RPMI7951 (cell line): ENCODE measurements at regions not wholly inside any gene's neighbourhood (a gene's known extent, or its start where the extent isn't known, plus 50 kb on each side); places are given as distances from the start of the nearest gene placed in this dataset.
"Not testable (repeated sequence)": the region's sequence is repeated elsewhere in the genome, so short reads cannot be mapped to it uniquely, and the experiment has no call there.

Source experiments
- DNase-seq: peaks from one replicate; pipeline ENCODE4 v3.0.0-alpha.2; 2012; ENCODE audit warnings: low read depth

GRCh38 chr4:159410076-159410777, 307.3 kb downstream of the RAPGEF2 start:
- peak; percentile 64 for DNase-seq

- no peak for DNase-seq
These were observed 308.0 kb downstream of the RAPGEF2 start for GRCh38 chr4:159410891-159411290.

GRCh38 chr4:159413306-159413943, 310.5 kb downstream of the RAPGEF2 start:
- no peak for DNase-seq

GRCh38 chr4:159414305-159414704, 311.4 kb downstream of the RAPGEF2 start:
- no peak for DNase-seq

GRCh38 chr4:159416073-159416472, 313.2 kb downstream of the RAPGEF2 start:
- no peak for DNase-seq

- DNase-seq: no peak
These were observed 314.1 kb downstream of the RAPGEF2 start for GRCh38 chr4:159416996-159417395.

GRCh38 chr4:159420162-159421057, 317.5 kb downstream of the RAPGEF2 start:
- no peak for DNase-seq

GRCh38 chr4:159421058-159421419, 318.2 kb downstream of the RAPGEF2 start:
- DNase-seq: not testable (repeated sequence)

GRCh38 chr4:159422019-159422418, 319.1 kb downstream of the RAPGEF2 start:
- DNase-seq: no peak

GRCh38 chr4:159422626-159423025, 319.7 kb downstream of the RAPGEF2 start:
- no peak for DNase-seq

- no peak for DNase-seq
These were observed 322.9 kb downstream of the RAPGEF2 start for GRCh38 chr4:159425737-159426305.

GRCh38 chr4:159428293-159428692, 325.4 kb downstream of the RAPGEF2 start:
- DNase-seq: no peak

GRCh38 chr4:159428975-159429692, 326.3 kb downstream of the RAPGEF2 start:
- DNase-seq: no peak

- no peak for DNase-seq
These were observed 326.8 kb downstream of the RAPGEF2 start for GRCh38 chr4:159429693-159430035.

- no peak for DNase-seq
These were observed 328.0 kb downstream of the RAPGEF2 start for GRCh38 chr4:159430896-159431295.

GRCh38 chr4:159432436-159432835, 329.6 kb downstream of the RAPGEF2 start:
- no peak for DNase-seq

- no peak for DNase-seq
These were observed 330.5 kb downstream of the RAPGEF2 start for GRCh38 chr4:159433337-159433736.

- peak; percentile 22 for DNase-seq
These were observed 331.4 kb downstream of the RAPGEF2 start for GRCh38 chr4:159434114-159434870.

- DNase-seq: no peak
These were observed 332.0 kb downstream of the RAPGEF2 start for GRCh38 chr4:159434871-159435241.

- DNase-seq: peak; percentile 66
These were observed 332.7 kb downstream of the RAPGEF2 start for GRCh38 chr4:159435561-159436023.

GRCh38 chr4:159443975-159444374, 341.1 kb downstream of the RAPGEF2 start:
- DNase-seq: no peak
